ENCODE measurements at regions not wholly inside any gene's neighbourhood (a gene's known extent, or its start where the extent isn't known, plus 50 kb on each side); places are given as distances from the start of the nearest gene placed in this dataset.

GRCh38 chr19:33902395-33902794 lies 105.7 kb downstream of the KCTD15 start:
- Histone ChIP-seq H3K4me1 (ENCODE audit: control insufficient read depth, insufficient read depth, low read length) (peaks cover 16% of the 10 kb centered on the region), H3K36me3 (ENCODE audit: control insufficient read depth, insufficient read depth, low read length) (no peaks in the 10 kb centered on the region), H3K27me3 (ENCODE audit: control insufficient read depth, insufficient read depth, low read length) (no peaks in the 10 kb centered on the region), H3K9ac (ENCODE audit: low read length) (no peak overlapping the region), H3K27ac (ENCODE audit: low read depth, low read length) (no peak overlapping the region), H3K9me3 (ENCODE audit: control insufficient read depth, insufficient read depth, low read depth, low read length) (peaks cover 19% of the 10 kb centered on the region), H3K4me3 (ENCODE audit: low read depth, low read length) (no peak overlapping the region)

DNA sequence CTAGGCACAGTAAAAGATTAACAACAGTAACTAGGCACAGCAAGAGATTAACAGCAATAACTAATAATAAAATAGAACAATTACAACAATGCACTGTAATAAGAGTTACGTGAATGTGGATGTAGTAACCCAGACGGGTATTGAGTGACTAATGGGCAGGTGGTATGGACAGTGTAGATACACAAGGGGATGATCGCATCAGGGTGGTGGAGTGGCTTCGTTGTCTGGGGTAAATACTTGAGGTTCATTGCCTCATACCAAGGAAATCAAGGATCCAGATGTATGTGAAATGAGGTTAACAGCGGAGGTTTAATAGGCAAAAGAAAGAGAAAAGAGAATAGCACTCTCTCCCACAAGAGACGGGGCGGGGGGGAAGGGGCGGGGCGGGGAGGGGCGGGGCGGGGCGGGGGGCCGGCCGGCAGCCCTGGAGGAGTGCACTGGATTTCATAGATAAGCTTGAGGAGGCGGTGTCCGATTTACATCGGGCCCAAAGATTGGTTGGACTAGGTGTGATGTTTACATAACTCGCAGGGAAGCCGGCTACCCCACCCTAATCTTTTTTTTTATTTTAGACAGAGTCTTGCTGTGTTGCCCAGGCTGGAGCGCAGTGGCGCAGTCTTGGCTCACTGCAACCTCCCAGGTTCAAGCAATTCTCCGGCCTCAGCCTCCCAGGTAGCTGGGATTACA lies 106.3 kb downstream of the KCTD15 start:
- H3K9ac ChIP-seq (ENCODE audit: low read length): no peak overlapping the region
- H3K36me3 ChIP-seq (ENCODE audit: control insufficient read depth, insufficient read depth, low read length): no peaks in the 10 kb centered on the region
- H3K4me3 ChIP-seq (ENCODE audit: low read depth, low read length): no peak overlapping the region
- H3K27me3 ChIP-seq (ENCODE audit: control insufficient read depth, insufficient read depth, low read length): no peaks in the 10 kb centered on the region
- H3K9me3 ChIP-seq (ENCODE audit: control insufficient read depth, insufficient read depth, low read depth, low read length): peaks cover 14% of the 10 kb centered on the region
- peaks cover 16% of the 10 kb centered on the region for H3K4me1 ChIP-seq (ENCODE audit: control insufficient read depth, insufficient read depth, low read length)
- H3K27ac ChIP-seq (ENCODE audit: low read depth, low read length): no peak overlapping the region

GRCh38 chr19:33903489-33903850 lies 106.8 kb downstream of the KCTD15 start:
- Histone ChIP-seq H3K4me1 (ENCODE audit: control insufficient read depth, insufficient read depth, low read length) (peaks cover 16% of the 10 kb centered on the region), H3K27ac (ENCODE audit: low read depth, low read length) (no peak overlapping the region), H3K4me3 (ENCODE audit: low read depth, low read length) (no peak overlapping the region), H3K36me3 (ENCODE audit: control insufficient read depth, insufficient read depth, low read length) (no peaks in the 10 kb centered on the region), H3K9ac (ENCODE audit: low read length) (no peak overlapping the region), H3K9me3 (ENCODE audit: control insufficient read depth, insufficient read depth, low read depth, low read length) (peaks cover 9% of the 10 kb centered on the region; the same call in 1 of the 2 replicates), H3K27me3 (ENCODE audit: control insufficient read depth, insufficient read depth, low read length) (no peaks in the 10 kb centered on the region)

DNA sequence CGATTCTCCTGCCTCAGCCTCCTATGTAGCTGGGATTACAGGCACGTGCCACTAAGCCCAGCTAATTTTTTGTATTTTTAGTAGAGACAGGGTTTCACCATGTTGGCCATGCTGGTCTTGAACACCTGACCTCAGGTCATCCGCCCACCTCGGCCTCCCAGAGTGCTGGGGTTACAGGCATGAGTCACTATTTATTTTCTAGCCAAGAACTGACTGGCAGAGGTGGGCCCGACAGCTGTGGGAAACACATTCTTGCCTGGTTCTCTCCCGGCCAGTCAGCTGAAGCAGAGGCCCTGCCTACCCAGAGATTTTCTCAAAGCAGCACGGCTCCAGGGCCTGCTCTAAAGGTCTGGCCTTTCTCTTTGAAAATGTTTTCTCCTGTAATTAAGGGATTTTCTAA lies 108.0 kb downstream of the KCTD15 start:
- 0 out of 2 replicates have a peak, but pooled peaks cover 2% of the 10 kb centered on the region for H3K36me3 ChIP-seq (ENCODE audit: control insufficient read depth, insufficient read depth, low read length)
- H3K4me1 ChIP-seq (ENCODE audit: control insufficient read depth, insufficient read depth, low read length): peaks cover 16% of the 10 kb centered on the region
- peak overlapping the region; percentile 76; the same call in 1 of the 2 replicates for H3K27ac ChIP-seq (ENCODE audit: low read depth, low read length)
- H3K4me3 ChIP-seq (ENCODE audit: low read depth, low read length): peak overlapping the region; percentile 82
- H3K9me3 ChIP-seq (ENCODE audit: control insufficient read depth, insufficient read depth, low read depth, low read length): no peaks in the 10 kb centered on the region
- H3K9ac ChIP-seq (ENCODE audit: low read length): peak overlapping the region; percentile 89
- no peaks in the 10 kb centered on the region for H3K27me3 ChIP-seq (ENCODE audit: control insufficient read depth, insufficient read depth, low read length)

- Histone ChIP-seq H3K4me1 (ENCODE audit: control insufficient read depth, insufficient read depth, low read length) (peaks cover 16% of the 10 kb centered on the region), H3K9me3 (ENCODE audit: control insufficient read depth, insufficient read depth, low read depth, low read length) (no peaks in the 10 kb centered on the region), H3K27me3 (ENCODE audit: control insufficient read depth, insufficient read depth, low read length) (no peaks in the 10 kb centered on the region), H3K27ac (ENCODE audit: low read depth, low read length) (peak overlapping the region; percentile 76; the same call in 1 of the 2 replicates), H3K4me3 (ENCODE audit: low read depth, low read length) (peak overlapping the region; percentile 82), H3K36me3 (ENCODE audit: control insufficient read depth, insufficient read depth, low read length) (0 out of 2 replicates have a peak, but pooled peaks cover 2% of the 10 kb centered on the region), H3K9ac (ENCODE audit: low read length) (peak overlapping the region; percentile 89)
Measured at GRCh38 chr19:33905473-33905936, 108.8 kb downstream of the KCTD15 start.

DNA sequence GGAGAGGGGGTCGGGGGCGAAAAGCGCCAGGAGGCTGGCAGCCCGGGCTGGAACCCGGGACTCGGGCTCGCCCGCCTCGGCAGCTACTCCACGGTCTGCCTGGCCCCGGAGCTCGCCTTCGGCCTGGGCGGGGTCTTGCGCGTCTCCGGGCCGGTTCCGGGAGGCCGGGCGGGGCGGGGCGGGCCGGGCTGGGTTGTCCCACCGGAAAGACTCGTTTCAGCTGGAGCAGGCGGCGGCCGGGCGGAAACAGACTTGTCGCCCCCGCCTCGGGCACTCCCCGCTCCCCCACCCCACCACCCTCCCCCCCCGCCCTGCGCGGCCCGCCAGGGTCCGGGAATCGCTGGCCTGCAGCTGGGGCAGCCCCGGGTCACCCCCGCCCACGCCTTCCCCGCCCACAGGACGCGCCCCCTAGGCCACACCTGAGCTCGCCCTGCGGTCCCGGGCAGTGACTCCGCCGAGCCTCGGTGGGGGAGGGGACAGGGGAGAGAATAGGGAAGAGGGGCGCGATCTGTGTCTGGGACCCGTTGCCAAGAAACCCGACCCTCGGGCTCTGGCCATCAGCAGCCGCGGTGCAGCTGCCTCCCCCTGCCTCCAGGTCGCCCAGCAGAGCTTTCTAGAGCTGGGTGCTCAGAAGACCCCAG lies 109.4 kb downstream of the KCTD15 start:
- H3K27ac ChIP-seq (ENCODE audit: low read depth, low read length): peak overlapping the region; percentile 82; the same call in 1 of the 2 replicates
- 0 out of 2 replicates have a peak, but pooled peaks cover 2% of the 10 kb centered on the region for H3K36me3 ChIP-seq (ENCODE audit: control insufficient read depth, insufficient read depth, low read length)
- peak overlapping the region; percentile 89 for H3K9ac ChIP-seq (ENCODE audit: low read length)
- peak overlapping the region; percentile 82 for H3K4me3 ChIP-seq (ENCODE audit: low read depth, low read length)
- no peaks in the 10 kb centered on the region for H3K27me3 ChIP-seq (ENCODE audit: control insufficient read depth, insufficient read depth, low read length)
- no peaks in the 10 kb centered on the region for H3K9me3 ChIP-seq (ENCODE audit: control insufficient read depth, insufficient read depth, low read depth, low read length)
- peaks cover 17% of the 10 kb centered on the region for H3K4me1 ChIP-seq (ENCODE audit: control insufficient read depth, insufficient read depth, low read length)

GRCh38 chr19:33906578-33907335 lies 110.1 kb downstream of the KCTD15 start:
- peak overlapping the region; percentile 78 for H3K9ac ChIP-seq (ENCODE audit: low read length)
- H3K27me3 ChIP-seq (ENCODE audit: control insufficient read depth, insufficient read depth, low read length): no peaks in the 10 kb centered on the region
- peak overlapping the region; percentile 82; the same call in 1 of the 2 replicates for H3K27ac ChIP-seq (ENCODE audit: low read depth, low read length)
- H3K36me3 ChIP-seq (ENCODE audit: control insufficient read depth, insufficient read depth, low read length): 0 out of 2 replicates have a peak, but pooled peaks cover 2% of the 10 kb centered on the region
- peak overlapping the region; percentile 66 for H3K4me3 ChIP-seq (ENCODE audit: low read depth, low read length)
- peaks cover 18% of the 10 kb centered on the region for H3K4me1 ChIP-seq (ENCODE audit: control insufficient read depth, insufficient read depth, low read length)
- H3K9me3 ChIP-seq (ENCODE audit: control insufficient read depth, insufficient read depth, low read depth, low read length): no peaks in the 10 kb centered on the region

DNA sequence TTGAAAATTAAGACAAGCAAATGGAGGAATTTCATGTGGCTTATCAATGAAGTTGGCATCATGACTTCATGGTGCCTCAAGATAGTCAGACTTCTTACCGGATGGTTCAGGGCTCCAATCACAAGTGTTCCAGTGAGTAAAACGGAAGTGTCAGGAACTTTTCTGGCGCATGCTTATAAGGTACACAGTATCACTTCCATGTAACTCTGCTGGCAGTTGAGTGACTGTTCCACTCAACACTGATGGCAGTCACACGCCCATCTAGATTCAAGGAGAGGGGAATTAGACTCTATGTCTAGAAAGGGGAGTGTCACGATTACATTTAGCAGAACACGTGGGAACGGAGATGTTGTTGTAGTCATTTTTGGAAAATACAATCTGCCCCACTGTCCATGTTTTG lies 114.3 kb downstream of the KCTD15 start:
- Histone ChIP-seq H3K27ac (ENCODE audit: low read depth, low read length) (no peak overlapping the region), H3K9ac (ENCODE audit: low read length) (no peak overlapping the region), H3K4me3 (ENCODE audit: low read depth, low read length) (no peak overlapping the region), H3K36me3 (ENCODE audit: control insufficient read depth, insufficient read depth, low read length) (0 out of 2 replicates have a peak, but pooled peaks cover 2% of the 10 kb centered on the region), H3K27me3 (ENCODE audit: control insufficient read depth, insufficient read depth, low read length) (no peaks in the 10 kb centered on the region), H3K4me1 (ENCODE audit: control insufficient read depth, insufficient read depth, low read length) (peaks cover 2% of the 10 kb centered on the region; the same call in 1 of the 2 replicates), H3K9me3 (ENCODE audit: control insufficient read depth, insufficient read depth, low read depth, low read length) (no peaks in the 10 kb centered on the region)

DNA sequence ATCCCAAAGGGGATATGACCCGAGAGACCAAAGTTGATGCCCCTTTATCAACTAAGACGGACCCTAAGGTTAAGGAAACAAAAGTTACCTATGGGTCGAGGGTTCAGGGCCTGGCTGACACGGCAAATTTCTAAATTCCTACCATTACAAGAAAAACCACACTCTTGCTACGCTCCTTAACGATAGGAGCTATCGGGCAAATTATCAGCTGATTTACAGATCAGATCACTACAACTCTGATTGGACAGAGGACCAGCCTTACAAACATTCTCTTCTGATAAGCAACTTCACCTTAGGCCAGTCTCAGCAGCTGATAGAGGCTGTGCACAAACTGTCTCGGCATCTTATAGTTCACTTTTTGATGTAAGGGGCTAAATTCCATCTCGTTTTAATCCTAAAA lies 117.9 kb downstream of the KCTD15 start:
- Histone ChIP-seq H3K36me3 (ENCODE audit: control insufficient read depth, insufficient read depth, low read length) (no peaks in the 10 kb centered on the region), H3K9me3 (ENCODE audit: control insufficient read depth, insufficient read depth, low read depth, low read length) (no peaks in the 10 kb centered on the region), H3K27ac (ENCODE audit: low read depth, low read length) (no peak overlapping the region), H3K27me3 (ENCODE audit: control insufficient read depth, insufficient read depth, low read length) (no peaks in the 10 kb centered on the region), H3K4me3 (ENCODE audit: low read depth, low read length) (no peak overlapping the region), H3K4me1 (ENCODE audit: control insufficient read depth, insufficient read depth, low read length) (peaks cover 2% of the 10 kb centered on the region; the same call in 1 of the 2 replicates), H3K9ac (ENCODE audit: low read length) (no peak overlapping the region)

DNA sequence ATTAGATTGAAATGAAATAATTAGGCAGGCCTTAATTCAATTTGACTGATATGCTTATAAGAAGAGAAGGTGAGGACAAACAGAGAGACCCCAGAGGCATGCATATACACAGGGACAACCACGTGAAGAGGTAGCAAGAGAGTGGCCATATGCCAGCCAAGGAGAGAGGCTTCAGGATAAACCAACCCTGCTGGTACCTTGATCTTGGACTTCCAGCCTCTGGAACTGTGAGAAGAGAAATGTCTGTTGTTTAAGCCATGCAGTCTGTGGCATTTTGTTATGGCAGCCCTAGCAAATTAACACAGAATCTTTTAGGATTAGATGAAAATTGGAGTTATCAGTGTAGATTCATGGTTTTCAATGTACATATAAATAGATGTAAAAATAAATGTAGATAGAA lies 120.1 kb downstream of the KCTD15 start:
- Histone ChIP-seq H3K27ac (ENCODE audit: low read depth, low read length) (no peak overlapping the region), H3K4me3 (ENCODE audit: low read depth, low read length) (no peak overlapping the region), H3K4me1 (ENCODE audit: control insufficient read depth, insufficient read depth, low read length) (no peaks in the 10 kb centered on the region), H3K36me3 (ENCODE audit: control insufficient read depth, insufficient read depth, low read length) (no peaks in the 10 kb centered on the region), H3K9me3 (ENCODE audit: control insufficient read depth, insufficient read depth, low read depth, low read length) (no peaks in the 10 kb centered on the region), H3K27me3 (ENCODE audit: control insufficient read depth, insufficient read depth, low read length) (no peaks in the 10 kb centered on the region), H3K9ac (ENCODE audit: low read length) (no peak overlapping the region)
